ENCODE measurements at regions not wholly inside any gene's neighbourhood (a gene's known extent, or its start where the extent isn't known, plus 50 kb on each side); places are given as distances from the start of the nearest gene placed in this dataset.
"Not testable (repeated sequence)": the region's sequence is repeated elsewhere in the genome, so short reads cannot be mapped to it uniquely, and the experiment has no call there.

DNA sequence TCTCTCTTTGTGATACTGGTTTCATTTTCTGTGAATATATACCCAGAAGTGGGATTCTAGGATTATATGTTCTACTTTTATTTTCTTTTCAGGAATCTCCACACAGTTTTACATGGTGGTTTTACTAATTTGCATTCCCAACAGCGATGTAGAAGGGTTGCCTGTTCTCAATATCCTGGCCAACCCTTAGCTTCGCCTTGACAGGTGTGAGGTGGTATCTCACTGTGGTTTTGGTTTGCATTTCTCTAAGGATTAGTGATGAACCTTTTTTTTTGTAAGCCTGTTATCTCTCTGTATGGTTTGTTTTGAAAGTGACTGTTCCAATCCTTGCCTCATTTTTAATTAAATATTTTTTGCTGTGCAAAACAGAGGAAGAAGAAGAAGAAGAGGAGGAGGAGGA lies 937.7 kb downstream of the CDH8 start (continued):
- TF ChIP-seq, protein P1, sequence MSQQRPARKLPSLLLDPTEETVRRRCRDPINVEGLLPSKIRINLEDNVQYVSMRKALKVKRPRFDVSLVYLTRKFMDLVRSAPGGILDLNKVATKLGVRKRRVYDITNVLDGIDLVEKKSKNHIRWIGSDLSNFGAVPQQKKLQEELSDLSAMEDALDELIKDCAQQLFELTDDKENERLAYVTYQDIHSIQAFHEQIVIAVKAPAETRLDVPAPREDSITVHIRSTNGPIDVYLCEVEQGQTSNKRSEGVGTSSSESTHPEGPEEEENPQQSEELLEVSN (IDR thresholded peaks at IDR 0.05; ENCODE audit: borderline replicate concordance in 1 of 2, extremely low read depth in 1 of 2, insufficient read depth in 1 of 2, insufficient read length in 1 of 2, low read depth in 1 of 2, low read length in 1 of 2, poor library complexity in 1 of 2, severe bottlenecking in 1 of 2): no peak
- TF ChIP-seq, protein P2, sequence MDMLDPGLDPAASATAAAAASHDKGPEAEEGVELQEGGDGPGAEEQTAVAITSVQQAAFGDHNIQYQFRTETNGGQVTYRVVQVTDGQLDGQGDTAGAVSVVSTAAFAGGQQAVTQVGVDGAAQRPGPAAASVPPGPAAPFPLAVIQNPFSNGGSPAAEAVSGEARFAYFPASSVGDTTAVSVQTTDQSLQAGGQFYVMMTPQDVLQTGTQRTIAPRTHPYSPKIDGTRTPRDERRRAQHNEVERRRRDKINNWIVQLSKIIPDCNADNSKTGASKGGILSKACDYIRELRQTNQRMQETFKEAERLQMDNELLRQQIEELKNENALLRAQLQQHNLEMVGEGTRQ (CRISPR knock-in tag; IDR thresholded peaks at IDR 0.05): no peak
- TF ChIP-seq GATAD2A (IDR thresholded peaks at IDR 0.05) (no peak), EP400 (IDR thresholded peaks at IDR 0.05) (no peak), HNRNPLL (IDR thresholded peaks at IDR 0.05; ENCODE audit: low read depth, low read length, poor library complexity, severe bottlenecking) (no peak), YBX1 (IDR thresholded peaks at IDR 0.05) (no peak)
- TF ChIP-seq, protein P3, sequence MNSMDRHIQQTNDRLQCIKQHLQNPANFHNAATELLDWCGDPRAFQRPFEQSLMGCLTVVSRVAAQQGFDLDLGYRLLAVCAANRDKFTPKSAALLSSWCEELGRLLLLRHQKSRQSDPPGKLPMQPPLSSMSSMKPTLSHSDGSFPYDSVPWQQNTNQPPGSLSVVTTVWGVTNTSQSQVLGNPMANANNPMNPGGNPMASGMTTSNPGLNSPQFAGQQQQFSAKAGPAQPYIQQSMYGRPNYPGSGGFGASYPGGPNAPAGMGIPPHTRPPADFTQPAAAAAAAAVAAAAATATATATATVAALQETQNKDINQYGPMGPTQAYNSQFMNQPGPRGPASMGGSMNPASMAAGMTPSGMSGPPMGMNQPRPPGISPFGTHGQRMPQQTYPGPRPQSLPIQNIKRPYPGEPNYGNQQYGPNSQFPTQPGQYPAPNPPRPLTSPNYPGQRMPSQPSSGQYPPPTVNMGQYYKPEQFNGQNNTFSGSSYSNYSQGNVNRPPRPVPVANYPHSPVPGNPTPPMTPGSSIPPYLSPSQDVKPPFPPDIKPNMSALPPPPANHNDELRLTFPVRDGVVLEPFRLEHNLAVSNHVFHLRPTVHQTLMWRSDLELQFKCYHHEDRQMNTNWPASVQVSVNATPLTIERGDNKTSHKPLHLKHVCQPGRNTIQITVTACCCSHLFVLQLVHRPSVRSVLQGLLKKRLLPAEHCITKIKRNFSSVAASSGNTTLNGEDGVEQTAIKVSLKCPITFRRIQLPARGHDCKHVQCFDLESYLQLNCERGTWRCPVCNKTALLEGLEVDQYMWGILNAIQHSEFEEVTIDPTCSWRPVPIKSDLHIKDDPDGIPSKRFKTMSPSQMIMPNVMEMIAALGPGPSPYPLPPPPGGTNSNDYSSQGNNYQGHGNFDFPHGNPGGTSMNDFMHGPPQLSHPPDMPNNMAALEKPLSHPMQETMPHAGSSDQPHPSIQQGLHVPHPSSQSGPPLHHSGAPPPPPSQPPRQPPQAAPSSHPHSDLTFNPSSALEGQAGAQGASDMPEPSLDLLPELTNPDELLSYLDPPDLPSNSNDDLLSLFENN (IDR thresholded peaks at IDR 0.05; ENCODE audit: low read depth in 2 of 2, low read length in 2 of 2): no peak
- TF ChIP-seq, protein P4, sequence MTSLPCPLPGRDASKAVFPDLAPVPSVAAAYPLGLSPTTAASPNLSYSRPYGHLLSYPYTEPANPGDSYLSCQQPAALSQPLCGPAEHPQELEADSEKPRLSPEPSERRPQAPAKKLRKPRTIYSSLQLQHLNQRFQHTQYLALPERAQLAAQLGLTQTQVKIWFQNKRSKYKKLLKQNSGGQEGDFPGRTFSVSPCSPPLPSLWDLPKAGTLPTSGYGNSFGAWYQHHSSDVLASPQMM (CRISPR knock-in tag; IDR thresholded peaks at IDR 0.05): no peak

DNA sequence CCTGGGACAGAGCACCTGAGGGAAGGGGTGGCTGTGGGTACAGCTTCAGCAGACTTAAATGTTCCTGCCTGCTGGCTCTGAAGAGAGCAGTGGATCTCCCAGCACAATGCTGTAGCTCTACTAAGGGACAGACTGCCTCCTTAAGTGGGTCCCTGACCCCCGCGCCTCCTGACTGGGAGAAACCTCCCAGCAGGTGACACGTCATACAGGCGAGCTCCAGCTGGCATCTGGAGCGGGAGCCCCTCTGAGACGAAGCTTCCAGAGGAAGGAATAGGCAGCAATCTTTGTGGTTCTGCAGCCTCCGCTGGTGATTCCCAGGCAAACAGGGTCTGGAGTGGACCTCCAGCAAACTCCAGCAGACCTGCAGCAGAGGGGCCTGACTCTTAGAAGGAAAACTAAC lies 944.9 kb downstream of the CDH8 start:
- CTCF ChIA-PET (ENCODE audit: low intra/inter-chr PET ratio); intact Hi-C loops (cut with micrococcal nuclease); POLR2A ChIA-PET; H3K4me1 ChIP-seq (replicated peaks in 1 of 2; ENCODE audit: control insufficient read depth in 2 of 2, insufficient read depth in 2 of 2, low read length in 2 of 2); ATAC-seq; H2AFZ ChIP-seq (ENCODE audit: low read depth, low read length); DNase-seq (ENCODE audit: extremely low read depth in 1 of 4, low spot score in 3 of 4); H3K9me1 ChIP-seq (ENCODE audit: control insufficient read depth, insufficient read depth, low read length); H4K20me1 ChIP-seq (replicated peaks; ENCODE audit: control insufficient read depth, insufficient read depth, low read length); H3K36me3 ChIP-seq (ENCODE audit: control insufficient read depth, insufficient read depth, low read length); H3K9ac ChIP-seq (ENCODE audit: insufficient read depth in 1 of 2, low read depth in 2 of 2, low read length in 2 of 2); BruUV-seq (replicated peaks); H3K4me2 ChIP-seq (ENCODE audit: insufficient read depth, low read length); H3K27ac ChIP-seq (ENCODE audit: extremely low read depth, low read depth, low read length); H3K4me3 ChIP-seq; in situ Hi-C loops (cut with MboI); FAIRE-seq; H3K27me3 ChIP-seq (ENCODE audit: control insufficient read depth in 2 of 2, insufficient read depth in 2 of 2, low read length in 2 of 2); H3K79me2 ChIP-seq (ENCODE audit: control insufficient read depth, insufficient read depth, low read length); H3K9me3 ChIP-seq (replicated peaks; ENCODE audit: control insufficient read depth, insufficient read depth, low read depth, low read length): not testable (repeated sequence)
- WGBS (ENCODE audit: insufficient coverage, low coverage, missing lambda C conversion rate): 0% methylated on average over 6 of the region's 7 CpGs
